HG03196 (cell line): ENCODE measurements at regions not wholly inside any gene's neighbourhood (a gene's known extent, or its start where the extent isn't known, plus 50 kb on each side); places are given as distances from the start of the nearest gene placed in this dataset.
"Not testable (repeated sequence)": the region's sequence is repeated elsewhere in the genome, so short reads cannot be mapped to it uniquely, and the experiment has no call there.

Experiments used
- ATAC-seq: cut with Tn5 transposase; IDR thresholded peaks from one replicate; pipeline ENCODE4 v1.9.1; 2021; ENCODE audit not compliant: unreplicated experiment

DNA sequence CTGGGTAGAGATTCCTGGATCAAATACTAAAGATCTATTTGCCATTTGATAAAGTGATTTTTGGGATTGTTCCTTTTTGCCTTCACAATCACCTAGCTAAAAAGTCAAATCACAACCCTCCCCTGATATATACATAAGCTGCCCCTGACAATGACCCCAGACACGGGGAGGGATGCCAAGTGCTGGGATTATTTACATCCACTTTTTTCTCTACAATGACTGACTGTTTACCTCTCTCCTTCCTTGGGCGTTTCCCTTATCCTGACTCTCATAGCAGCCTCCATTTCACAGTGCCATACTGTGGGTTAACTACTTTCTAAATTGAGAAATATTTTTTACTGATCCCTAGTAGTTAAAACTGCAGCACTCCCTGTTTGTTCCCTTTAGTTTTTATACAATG, 150.8 kb upstream of the TMEM170B start:
- no peak for ATAC-seq

DNA sequence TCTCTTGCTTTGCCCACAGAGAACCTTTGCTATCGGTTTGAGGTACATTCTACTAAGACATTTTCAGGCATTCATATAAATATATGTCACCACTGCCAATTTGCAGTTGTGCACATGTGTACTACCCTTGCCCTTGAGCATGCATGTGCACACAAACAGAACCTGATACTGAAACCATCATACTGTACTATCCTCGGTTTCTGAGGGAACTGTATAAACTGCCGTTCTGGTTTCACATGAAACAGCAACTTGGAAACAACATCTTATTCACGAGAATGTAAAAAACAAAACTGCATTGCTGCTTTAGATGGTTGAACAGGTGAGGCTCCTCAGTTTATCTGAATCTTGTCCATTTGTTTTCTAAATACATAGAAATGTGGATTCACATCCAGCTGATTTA, 151.2 kb upstream of the TMEM170B start:
- peak; percentile 58 for ATAC-seq

DNA sequence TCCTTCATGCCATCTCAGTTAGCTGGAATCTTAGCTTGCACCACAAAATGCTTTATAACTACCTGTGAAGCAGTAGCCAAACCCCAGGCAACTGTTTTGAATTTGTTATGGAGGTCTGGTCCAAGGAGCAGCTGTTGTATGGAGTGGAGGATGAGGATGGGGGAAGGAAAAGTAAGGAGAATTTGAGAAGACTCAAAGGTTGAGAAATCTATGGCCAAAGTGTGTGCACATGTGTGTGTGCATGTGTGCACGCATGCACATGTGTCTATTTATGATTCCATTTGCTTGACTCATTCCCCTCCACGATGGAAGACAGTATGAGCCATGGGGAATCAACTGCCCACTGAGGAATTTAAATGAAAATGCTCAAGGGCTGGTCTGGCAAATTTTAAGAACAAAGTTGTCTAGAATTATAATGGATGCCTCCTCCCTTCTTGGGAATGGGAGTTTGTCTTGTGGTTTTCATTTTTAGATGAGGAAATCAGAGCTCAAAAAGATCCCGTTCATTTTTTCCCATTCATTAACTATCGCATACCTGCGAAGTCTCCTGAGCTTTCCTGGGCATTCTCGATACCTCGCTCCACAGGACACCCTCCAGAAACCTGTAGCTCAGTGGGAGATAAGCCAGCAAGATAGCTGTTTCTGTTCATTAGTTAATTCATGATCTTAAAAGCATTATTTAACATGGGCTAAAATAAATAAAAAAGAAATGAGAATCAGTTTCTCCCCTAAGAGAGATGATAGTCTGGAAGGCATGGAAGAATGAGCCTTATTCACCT, 152.3 kb upstream of the NEDD9 start:
- no peak for ATAC-seq

DNA sequence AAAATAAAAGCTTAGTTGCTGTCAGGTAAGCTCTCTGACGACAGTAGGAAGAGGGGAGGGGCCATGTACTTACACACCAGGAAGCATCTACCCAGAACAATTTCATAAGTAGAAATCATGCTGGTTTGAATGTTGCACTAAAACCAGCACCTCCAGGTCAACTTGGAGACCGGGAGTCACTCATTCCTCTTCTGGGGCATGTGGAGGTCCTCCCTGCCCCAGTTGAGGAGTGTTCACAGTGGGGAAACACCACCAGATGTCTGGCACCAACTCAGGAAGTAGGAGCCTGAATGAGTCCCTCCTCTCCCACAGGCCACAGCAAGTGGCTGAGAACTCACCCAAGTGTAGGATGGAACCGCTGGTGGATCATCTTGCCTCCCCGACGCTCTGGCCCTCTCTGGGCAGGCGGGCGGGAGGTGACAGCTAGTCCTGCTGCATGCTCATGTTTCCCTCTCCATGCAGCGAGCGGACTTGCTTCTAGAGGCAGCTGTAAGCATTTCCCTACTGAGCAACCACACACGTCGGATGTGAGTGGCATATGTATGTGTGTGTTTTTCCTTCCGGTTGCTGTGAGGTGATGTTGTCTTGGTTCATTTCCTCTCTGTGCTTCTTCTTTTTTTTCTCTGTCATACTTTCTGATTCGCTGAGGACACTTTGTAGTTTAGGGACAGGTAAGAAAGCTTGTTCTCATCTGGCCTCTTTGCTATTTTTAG, 149.5 kb upstream of the NEDD9 start:
- peak; percentile 76 for ATAC-seq

DNA sequence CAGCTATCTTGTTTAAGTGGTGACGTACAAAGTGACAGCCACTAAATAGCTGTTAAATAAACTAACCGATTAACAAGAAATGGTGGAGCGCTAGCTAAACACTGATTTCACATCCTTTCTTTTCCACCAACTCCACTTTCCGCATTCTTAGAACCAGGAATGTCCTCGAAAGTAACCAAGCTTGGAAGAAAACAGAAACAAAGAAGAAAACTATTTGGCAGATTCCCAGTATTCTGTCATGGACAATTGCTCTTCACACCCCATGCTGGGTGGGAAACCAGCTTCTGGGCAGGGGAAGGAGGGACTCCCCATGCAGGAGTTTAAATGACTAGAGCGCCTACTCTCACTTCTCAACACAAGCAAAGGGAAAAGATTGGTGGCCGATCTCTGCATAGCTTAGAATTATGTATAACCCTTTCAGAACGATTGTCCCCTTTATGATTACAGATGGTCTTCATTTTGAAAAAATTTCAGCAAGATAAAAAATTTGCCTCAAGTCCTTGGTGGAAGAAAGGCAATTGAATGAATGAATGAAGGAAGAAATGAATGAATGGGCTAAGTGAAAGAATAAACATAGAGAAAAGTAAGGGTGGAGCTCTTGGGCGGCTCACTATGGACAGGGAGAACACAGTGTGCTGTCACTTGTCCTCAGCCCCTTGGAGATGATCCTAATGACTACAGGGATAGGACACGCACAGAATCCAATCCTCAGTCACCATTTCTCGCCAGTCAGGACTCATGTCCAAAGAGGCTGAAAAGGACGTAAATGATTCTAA, 148.7 kb upstream of the NEDD9 start:
- ATAC-seq = no peak

DNA sequence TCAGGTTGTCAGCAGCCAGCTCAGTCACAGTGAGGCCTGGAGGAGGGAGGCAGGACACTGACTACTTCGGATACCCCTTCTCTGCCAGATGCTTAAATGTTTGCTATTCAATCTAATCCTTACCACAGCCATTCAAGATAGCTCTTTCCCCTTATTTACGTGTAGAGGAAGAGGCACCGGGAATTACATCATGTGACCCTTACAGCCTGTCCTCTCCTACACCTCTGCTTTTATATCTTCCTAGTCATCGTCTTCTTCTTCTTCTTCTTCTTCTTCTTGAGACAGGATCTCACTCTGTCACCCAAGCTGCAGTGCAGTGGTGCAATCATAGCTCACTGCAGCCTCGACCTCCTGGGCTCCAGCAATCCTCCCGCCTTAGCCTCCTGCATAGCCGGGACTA, 148.1 kb upstream of the NEDD9 start:
- ATAC-seq = no peak

DNA sequence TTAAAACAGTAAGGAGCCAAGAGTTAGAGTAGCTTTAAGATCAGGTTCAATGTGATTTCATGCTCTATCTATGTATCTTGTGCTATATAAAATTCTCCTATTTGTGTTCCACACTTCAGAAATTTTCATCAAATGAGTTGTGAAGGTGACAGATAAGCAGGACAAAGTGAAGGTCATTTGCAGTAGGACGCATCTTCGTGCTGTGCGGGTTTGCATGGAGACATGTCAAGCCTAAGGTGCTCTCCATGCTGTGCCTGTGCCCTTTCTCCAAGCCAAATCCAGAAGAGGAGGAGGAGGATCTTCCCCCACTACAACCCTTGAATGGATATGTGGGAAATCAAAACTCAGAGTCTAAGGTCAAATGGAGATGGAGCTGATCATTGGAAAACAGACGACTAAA, 147.3 kb upstream of the NEDD9 start:
- ATAC-seq = no peak

DNA sequence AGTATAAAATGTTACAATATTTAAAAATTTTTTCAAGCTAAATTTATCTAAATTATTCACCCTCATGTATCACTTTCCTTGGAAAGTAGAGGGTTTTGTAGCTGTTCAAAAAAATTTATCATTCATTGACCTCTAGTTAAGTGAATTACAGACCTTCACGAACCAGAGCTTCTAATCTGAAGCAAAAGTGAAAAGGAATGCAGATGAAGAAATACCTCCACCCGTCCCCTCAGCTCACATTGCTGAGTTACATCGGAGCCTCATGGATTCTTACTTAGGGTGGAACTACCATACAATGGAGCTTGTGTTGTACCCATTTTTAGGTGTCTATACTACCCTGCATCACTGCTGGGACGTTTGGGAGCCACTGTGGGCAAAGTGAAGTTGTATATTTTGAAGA, 146.2 kb upstream of the NEDD9 start:
- no peak for ATAC-seq

DNA sequence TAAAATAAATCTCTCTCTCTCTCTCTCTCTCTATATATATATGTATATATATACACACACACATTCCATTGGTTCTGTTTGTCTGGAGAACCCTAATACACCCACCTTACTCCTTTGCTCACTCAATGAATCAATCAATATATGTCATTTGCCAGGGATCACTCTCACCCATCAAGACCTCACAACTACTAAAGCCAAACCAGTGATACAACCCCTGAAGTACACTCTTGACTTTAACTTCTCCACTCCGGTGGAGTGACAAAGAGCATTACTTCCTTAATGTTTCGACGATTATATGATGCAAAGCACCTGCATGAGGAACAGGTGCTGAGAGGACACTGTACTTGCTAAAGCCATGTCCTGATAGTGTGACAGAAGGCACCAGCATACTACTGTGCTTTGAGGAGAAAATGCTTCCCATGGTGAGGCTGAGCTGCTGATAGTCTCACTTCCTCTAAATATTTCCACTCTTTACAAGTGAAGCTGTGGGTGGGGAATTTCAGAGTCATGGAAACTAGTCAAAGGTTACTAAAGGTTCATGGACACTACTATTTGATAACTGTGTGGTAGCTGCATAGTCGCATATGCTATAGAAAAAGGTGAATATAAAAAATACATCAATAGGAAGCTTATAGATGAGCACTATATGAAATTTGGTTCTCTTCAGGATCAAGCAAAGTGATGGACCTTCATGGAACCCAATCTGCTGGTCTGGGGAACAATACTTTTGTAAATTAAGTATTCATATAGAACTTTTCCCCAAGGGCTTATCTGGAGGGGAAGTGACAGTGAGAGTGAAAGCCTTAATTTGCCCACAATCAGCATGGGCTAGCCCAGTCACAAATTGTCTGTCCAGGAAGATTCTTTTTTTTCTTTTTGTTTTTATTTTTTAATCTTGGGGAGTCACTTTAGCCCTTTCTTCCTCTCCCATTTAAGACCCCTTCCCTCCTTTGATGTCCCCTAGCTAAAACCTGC, 141.9 kb upstream of the NEDD9 start:
- ATAC-seq = peak; percentile 83

DNA sequence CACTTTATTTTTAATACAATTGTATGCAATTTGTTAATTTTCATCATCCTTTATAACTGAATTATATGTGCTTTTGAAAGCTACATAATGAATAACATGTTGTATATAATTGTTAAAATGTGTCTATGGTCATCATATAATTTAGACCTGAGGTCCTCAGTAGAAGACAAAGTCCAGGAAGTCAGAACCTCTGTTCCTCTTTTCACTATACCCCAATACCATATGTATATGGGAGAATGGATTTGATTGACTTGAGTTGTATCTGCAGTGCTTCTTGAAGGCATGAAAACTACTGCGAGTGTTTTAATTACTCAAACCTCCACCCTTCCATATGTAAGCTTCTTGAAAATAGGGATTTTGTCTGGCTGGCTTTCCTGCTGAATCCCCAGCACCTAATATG, 140.7 kb upstream of the NEDD9 start:
- ATAC-seq = no peak

DNA sequence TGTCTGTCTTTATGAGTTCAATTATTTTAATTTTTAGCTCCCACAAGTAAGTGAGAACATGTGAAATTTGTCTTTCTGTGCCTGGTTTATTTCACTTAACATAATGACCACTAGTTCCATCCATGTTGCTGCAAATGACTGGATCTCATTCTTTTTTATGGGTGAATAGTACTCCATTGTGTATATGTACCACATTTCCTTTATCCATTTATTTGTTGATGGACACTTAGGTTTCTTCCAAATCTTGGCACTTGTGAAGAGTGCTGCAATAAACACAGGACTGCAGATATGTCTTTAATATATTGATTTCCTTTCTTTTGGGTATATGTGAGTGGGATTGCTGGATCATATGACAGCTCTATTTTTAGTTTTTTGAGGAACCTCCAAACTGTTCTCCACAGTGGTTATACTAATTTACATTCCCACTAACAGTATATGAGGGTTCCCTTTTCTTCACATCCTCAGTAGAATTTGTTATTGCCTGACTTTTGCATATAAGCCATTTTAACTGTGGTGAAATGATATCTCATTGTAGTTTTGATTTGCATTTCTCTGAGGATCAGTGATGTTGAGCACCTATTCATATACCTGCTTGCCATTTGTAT, 139.8 kb upstream of the NEDD9 start:
- not testable (repeated sequence) for ATAC-seq

DNA sequence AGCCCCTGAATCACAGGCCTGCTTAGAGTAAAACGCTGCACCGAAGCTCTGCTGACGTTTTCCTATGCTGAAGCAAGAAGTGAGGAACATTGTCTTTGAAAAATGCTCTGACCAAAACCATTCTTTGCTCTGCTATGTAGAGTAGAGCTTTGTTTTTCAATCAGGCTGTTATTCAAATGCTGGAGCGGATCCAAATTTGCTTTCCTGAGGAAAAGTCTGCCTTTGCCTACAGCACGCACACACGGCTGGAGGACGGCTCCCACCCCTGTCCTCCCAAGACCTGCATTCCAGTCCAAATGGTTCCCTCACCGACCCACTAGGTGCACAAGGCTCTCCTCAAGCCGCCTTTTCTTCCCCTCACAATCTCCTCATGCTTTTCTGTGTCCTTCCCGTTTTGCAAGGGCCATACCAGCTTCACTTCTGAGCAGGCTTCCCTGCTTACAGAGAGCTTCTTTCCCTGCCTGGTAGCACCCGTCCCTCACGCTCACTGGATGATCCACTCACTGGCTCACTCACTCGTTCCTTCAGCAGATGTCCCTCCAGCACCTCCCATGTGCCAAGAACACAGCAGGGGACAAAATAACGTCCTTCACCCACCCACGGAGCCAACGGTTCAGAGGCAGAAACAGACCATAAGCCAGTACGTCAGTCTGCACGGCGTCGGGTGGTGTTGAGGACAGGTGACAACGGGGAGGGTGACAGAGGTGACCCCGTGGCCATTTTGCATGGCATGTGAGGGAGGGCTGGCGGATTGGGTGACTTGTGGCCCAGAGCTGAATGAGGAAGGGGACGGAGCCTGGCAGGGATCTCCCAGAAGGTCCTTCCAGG, 137.9 kb upstream of the NEDD9 start:
- ATAC-seq = no peak

DNA sequence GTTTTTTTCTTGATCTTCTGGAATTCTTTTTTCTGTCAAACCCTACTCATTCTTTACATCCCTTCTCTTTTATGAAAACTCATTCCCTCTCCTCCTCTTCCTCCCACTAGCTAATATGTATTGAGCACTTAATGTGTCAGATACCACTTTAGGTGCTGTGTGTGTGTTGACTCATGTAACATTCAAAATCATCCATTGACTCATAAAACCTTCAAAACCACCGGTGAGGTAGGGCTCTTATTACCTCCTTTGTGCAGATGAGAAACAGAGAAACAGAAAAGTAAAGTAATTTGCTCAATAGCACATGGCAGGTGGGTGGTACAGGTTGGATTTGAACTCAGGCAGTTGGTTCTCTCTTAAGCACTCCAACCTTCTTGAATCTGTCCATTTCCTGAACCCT, 136.3 kb upstream of the NEDD9 start:
- ATAC-seq = no peak

DNA sequence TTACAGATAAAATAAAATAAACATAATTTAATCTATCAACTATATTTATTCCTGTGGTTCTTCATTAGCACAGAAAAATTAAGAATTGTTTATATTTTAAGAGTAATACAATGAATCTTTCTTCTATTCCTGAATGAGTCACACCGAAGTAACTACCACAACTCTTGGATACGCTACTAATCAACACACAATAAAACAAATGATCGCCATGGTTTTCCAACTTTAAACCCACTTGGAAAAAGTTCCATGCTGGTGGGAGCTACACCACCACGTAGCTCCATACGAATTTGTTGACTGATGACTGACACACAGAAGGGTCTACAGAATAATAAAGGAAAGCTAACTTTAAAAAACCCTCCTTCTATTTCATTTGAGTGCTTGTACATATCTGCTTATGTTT, 135.8 kb upstream of the NEDD9 start:
- ATAC-seq = no peak

DNA sequence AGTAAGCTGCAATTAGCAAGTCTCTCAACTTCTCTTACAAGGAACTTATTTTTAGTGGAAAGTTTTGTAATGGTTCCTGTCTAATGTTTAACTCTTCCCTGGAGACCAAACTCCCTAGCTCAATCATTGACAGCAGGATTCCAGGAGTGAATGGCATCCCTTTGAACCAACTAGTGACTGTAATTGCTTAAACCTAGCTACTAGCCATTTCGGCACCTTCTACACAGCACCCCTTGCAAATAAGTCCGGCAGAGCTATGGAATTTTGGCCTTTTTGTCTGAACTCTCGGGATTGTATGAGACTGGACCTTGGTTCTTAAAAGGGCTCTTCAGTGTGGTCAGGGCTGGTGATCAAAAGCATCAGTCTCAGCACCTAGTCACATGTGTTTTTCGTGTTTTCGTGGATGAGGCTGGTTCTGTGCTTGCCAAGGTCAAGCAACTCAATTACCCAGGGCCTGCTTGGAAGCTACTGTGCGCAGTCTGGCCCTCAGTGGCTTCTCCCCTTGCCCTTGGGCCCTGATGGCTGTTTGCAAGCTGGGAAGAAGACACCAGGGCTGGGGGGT, 135.3 kb upstream of the NEDD9 start:
- no peak for ATAC-seq

DNA sequence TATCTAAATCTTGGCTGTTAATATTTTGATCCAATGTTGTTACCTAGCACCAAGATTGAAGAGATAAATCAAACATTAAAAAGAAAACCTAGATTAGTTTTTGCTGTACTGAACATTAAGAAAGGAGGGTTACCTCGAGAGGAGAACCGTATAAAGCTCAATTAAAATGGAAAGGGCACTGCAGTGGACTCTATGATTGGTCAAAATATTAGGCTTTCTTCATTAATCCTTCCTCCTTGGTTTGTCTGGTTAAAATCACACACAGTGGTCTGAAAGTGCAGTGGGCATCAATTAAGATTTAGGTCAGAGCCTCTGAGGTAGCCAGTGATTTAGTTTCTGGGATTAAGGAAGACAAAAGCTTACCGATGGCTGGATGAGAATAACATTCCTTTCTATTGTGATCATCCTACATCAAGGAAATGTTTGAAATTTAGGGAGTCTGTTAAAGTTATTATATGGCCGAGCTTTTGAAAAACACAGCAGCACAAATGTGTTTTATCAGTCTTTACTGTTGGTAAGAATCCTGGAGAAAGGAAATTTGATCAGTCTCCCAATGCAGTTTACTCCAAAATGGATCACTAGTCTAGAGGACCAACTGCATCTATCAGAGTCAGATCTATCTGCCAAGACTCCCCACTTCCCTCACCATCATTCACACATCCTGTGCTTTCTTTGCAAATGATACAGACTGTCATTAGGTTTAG, 134.6 kb upstream of the NEDD9 start:
- ATAC-seq = no peak

DNA sequence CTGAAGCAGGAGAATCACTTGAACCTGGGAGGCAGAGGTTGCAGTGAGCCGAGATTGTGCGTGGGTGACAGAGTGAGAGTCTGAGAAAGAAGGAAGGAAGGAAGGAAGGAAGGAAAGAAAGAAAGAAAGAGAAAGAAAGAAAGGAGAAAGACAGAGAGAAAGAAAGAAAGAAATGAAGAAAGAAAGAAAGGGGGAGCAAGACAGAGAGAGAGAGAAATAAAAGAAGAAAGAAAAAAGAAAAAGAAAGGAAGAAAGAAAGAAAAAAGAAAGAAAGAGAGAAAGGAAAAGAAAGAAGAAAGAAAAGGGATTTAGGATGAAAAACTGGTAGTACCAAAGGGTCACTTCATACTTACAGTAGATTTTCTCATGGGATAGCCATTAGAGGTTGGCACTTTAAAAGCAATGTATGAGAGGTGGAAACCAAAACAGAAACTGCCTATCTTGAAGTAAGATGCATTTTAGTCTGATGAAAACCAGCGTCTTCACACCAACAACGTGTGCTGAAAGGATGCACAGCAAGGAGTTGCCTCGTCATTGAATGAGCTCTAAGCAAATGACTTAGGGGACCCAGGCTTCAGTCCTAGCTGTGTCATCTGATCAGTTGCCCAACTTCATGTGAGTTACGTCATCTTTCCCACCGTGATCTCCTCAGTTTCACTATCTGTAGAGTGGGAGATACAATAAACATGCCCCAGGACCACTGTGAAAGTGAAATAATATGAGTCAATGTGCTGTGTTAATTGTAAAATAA, 133.9 kb upstream of the NEDD9 start:
- ATAC-seq = peak; percentile 64

DNA sequence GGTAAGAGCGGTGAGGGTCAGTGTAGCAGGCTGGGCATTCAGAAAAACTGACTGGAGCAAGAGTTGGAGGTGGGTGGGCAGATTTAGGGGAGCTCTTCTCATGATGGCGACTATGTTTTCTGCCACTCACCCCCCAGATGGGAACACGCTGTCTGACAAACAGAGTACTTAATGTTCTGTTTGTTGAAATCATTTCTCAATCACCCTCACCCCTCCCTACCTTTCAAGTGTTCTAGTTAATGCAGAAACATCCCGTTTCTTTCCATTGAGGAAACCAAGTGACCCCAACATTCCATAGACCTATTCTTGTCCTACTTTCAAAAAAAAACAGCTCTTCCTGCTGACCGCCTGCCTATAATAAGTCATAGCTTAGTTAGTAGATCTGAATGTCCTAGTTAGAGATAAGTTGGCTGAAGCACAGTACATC, 132.5 kb upstream of the NEDD9 start:
- no peak for ATAC-seq
